HL-60 (cell line): ENCODE measurements at regions not wholly inside any gene's neighbourhood (a gene's known extent, or its start where the extent isn't known, plus 50 kb on each side); places are given as distances from the start of the nearest gene placed in this dataset.

ENCODE experiments used
- CTCF ChIP-seq: IDR thresholded peaks from one replicate; pipeline ENCODE4 v1.5.1; 2011; ENCODE audit warnings: low read length, control low read depth, inconsistent platforms; ENCODE audit not compliant: insufficient read depth
- GABPA ChIP-seq: IDR thresholded peaks from 2 replicates; pipeline ENCODE4 v1.6.1; 2012; ENCODE audit warnings: low read depth
- POLR2AphosphoS5 ChIP-seq: IDR thresholded peaks from 2 replicates; pipeline ENCODE4 v1.6.1; 2012; ENCODE audit warnings: low read depth
- REST ChIP-seq: IDR thresholded peaks from 2 replicates; pipeline ENCODE4 v1.6.1; 2012; ENCODE audit warnings: low read depth; ENCODE audit not compliant: insufficient replicate concordance
- SPI1 ChIP-seq: IDR thresholded peaks from 2 replicates; pipeline ENCODE4 v1.6.1; 2012; ENCODE audit warnings: low read depth, mild to moderate bottlenecking, borderline replicate concordance

GRCh38 chr10:78551184-78552005 is 517.4 kb upstream of the ZMIZ1 start:
- TF ChIP-seq CTCF (no peak), REST (no peak), POLR2AphosphoS5 (no peak), SPI1 (no peak), GABPA (no peak)
